ENCODE measurements at regions not wholly inside any gene's neighbourhood (a gene's known extent, or its start where the extent isn't known, plus 50 kb on each side); places are given as distances from the start of the nearest gene placed in this dataset.

DNA sequence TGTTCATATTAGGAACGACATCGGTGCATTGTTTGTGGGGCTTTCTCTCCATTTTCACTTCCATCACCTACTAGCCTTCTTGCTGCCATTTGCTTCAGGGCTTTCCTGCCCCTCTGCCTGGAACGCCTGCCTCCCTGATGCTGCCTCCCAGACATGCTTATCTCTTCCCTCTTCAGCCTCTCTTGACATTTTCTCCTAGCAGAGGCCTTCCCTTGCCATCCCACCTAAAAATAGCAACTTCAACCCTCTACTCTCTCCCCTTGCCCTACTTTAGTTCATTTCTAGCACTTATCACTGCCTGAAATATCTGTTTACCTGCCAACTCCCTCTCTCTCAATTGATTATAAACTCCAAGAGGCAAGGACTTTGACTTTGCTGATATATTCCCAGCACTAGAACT is 210.3 kb downstream of the SP3 start:
- 92% methylated on average over 3 of the region's 3 CpGs; no CpG with 5 or more reads in 1 of the 2 experiments for whole genome bisulfite sequencing, 2 experiments (ENCODE audit: extremely low coverage in 1 of 2, insufficient coverage in 1 of 2, insufficient read length in 1 of 2, insufficient replicate concordance in 2 of 2, low coverage in 1 of 2, low lambda C conversion rate in 2 of 2, missing lambda C conversion rate in 1 of 2)
- H3K79me1 ChIP-seq (ENCODE audit: low read depth, low read length): no peaks in the 10 kb centered on the region
- H3K27me3 ChIP-seq (replicated peaks in 1 of 4; ENCODE audit: control insufficient read depth in 3 of 4, extremely low read depth in 1 of 4, insufficient read depth in 3 of 4, low read length in 3 of 4): no peaks in the 10 kb centered on the region
- no peak overlapping the region for H3K14ac ChIP-seq (ENCODE audit: insufficient read length)
- H2BK5ac ChIP-seq (ENCODE audit: low read depth, low read length): no peak overlapping the region
- ChIA-PET POLR2A (ENCODE audit: partially characterized antibody) (no interaction called here), CTCF (ENCODE audit: partially characterized antibody) (interaction anchor here (0.6 to 1.5 kb wide), 3 partner anchors 27 to 352 kb away, joined by 3 to 5 read pairs (median 3); no protein-coding TSS in a partner anchor)
- no peak overlapping the region for H4K5ac ChIP-seq (ENCODE audit: insufficient read length, low read depth, low read length)
- no peak overlapping the region for H4K8ac ChIP-seq (ENCODE audit: extremely low read depth, insufficient read depth, low read length)
- FAIRE-seq (no peak), DNase-seq (ENCODE audit: low read depth in 1 of 2, low spot score in 2 of 2) (no peak)
- peak overlapping the region; percentile 50 for H3K4ac ChIP-seq (replicated peaks; ENCODE audit: insufficient read length, low read depth, low read length)
- H3K4me2 ChIP-seq (ENCODE audit: insufficient read depth in 1 of 2, low read depth in 2 of 2, low read length in 2 of 2): no peak overlapping the region
- H2BK20ac ChIP-seq (ENCODE audit: low read length): 0 out of 2 replicates have a peak overlapping the region, but pooled peaks have one; percentile 82
- no peaks in the 10 kb centered on the region for H3K9me3 ChIP-seq (ENCODE audit: insufficient read depth in 2 of 2, low read depth in 1 of 2, low read length in 1 of 2)
- H3K79me2 ChIP-seq (ENCODE audit: control insufficient read depth in 1 of 2, insufficient read depth in 2 of 2, low read length in 2 of 2): no peaks in the 10 kb centered on the region
- H3K27ac ChIP-seq (ENCODE audit: low read depth, low read length): no peak overlapping the region
- H3K4me1 ChIP-seq (replicated peaks in 1 of 4; ENCODE audit: control insufficient read depth in 3 of 4, insufficient read depth in 4 of 4, low read length in 3 of 4): peaks cover 8 to 21% (median 11%) of the 10 kb centered on the region in 4 experiments
- no peak overlapping the region for H4K91ac ChIP-seq (replicated peaks; ENCODE audit: insufficient read length, low read length)
- H3K23me2 ChIP-seq (ENCODE audit: low read depth, low read length): no peaks in the 10 kb centered on the region
- H2BK12ac ChIP-seq (ENCODE audit: low read depth, low read length): 0 out of 2 replicates have a peak overlapping the region, but pooled peaks have one; percentile 72
- no peak overlapping the region for H3K56ac ChIP-seq (replicated peaks; ENCODE audit: insufficient read length, low read depth, low read length)
- no peak overlapping the region for H3K4me3 ChIP-seq (ENCODE audit: extremely low read depth in 1 of 4, insufficient read depth in 2 of 4, low read depth in 3 of 4, low read length in 4 of 4)
- H3K9ac ChIP-seq (replicated peaks in 1 of 4; ENCODE audit: extremely low read depth in 1 of 4, low read depth in 3 of 4, low read length in 3 of 4): no peak overlapping the region
- no peak overlapping the region for H2BK15ac ChIP-seq (ENCODE audit: low read length)
- H2AK5ac ChIP-seq (ENCODE audit: low read depth, low read length): no peak overlapping the region
- no peak overlapping the region for H3K23ac ChIP-seq (ENCODE audit: insufficient read length)
- peak overlapping the region; percentile 6; the same call in 1 of the 2 replicates for H2AFZ ChIP-seq (ENCODE audit: low read length)
- H3K36me3 ChIP-seq (ENCODE audit: control insufficient read depth in 2 of 4, insufficient read depth in 4 of 4, low read length in 3 of 4): no peaks in the 10 kb centered on the region
- no peaks in the 10 kb centered on the region for H4K20me1 ChIP-seq (replicated peaks in 1 of 2; ENCODE audit: control insufficient read depth in 1 of 2, insufficient read depth in 2 of 2, low read length in 2 of 2)
- no peak overlapping the region for H2BK120ac ChIP-seq (replicated peaks; ENCODE audit: low read depth, low read length)
- H3K18ac ChIP-seq (ENCODE audit: extremely low read depth, low read length): no peak overlapping the region
- TF ChIP-seq MAFK (IDR thresholded peaks at IDR 0.05; ENCODE audit: low read depth, low read length) (no peak), HDAC6 (IDR thresholded peaks at IDR 0.05; ENCODE audit: low read depth, low read length) (no peak), SP2 (IDR thresholded peaks at IDR 0.05; ENCODE audit: low read length) (no peak), NANOG (IDR thresholded peaks at IDR 0.05; ENCODE audit: insufficient read depth, low read depth, low read length, poor library complexity, severe bottlenecking) (no peak), SIRT6 (IDR thresholded peaks at IDR 0.05; ENCODE audit: low read length) (no peak), YY1 (IDR thresholded peaks at IDR 0.05; ENCODE audit: low read depth, low read length) (no peak), KDM1A (IDR thresholded peaks at IDR 0.05; ENCODE audit: borderline replicate concordance, low read length) (no peak), RAD21 (IDR thresholded peaks at IDR 0.05 in 1 of 2, conservative IDR thresholded peaks at IDR 0.05 in 1 of 2; ENCODE audit: low read depth in 2 of 2, low read length in 2 of 2) (no peak), POU5F1 (IDR thresholded peaks at IDR 0.05; ENCODE audit: low read depth, low read length) (no peak), FOSL1 (IDR thresholded peaks at IDR 0.05; ENCODE audit: insufficient read depth, low read depth, low read length) (no peak), JUND (IDR thresholded peaks at IDR 0.05; ENCODE audit: low read length) (no peak), TBP (IDR thresholded peaks at IDR 0.05; ENCODE audit: low read depth, low read length) (no peak), NRF1 (IDR thresholded peaks at IDR 0.05; ENCODE audit: low read depth, low read length) (no peak), CBX8 (IDR thresholded peaks at IDR 0.05; ENCODE audit: borderline replicate concordance, low read depth, low read length) (no peak), POLR2A (IDR thresholded peaks at IDR 0.05; ENCODE audit: control extremely low read depth in 1 of 2, low read depth in 2 of 2, low read length in 2 of 2) (no peak), SIN3A (conservative IDR thresholded peaks at IDR 0.05 in 1 of 2, IDR thresholded peaks at IDR 0.05 in 1 of 2; ENCODE audit: low read depth in 1 of 2, low read length in 2 of 2) (no peak)
